ENCODE measurements at regions not wholly inside any gene's neighbourhood (a gene's known extent, or its start where the extent isn't known, plus 50 kb on each side); places are given as distances from the start of the nearest gene placed in this dataset.

GRCh38 chrX:39307488-39307887, 506.2 kb downstream of the MID1IP1 start:
- no peak for DNase-seq
- Histone ChIP-seq H3K4me1 (no peaks in the 10 kb centered on the region), H3K36me3 (no peaks in the 10 kb centered on the region), H3K9me3 (no peaks in the 10 kb centered on the region), H3K27me3 (no peaks in the 10 kb centered on the region), H3K27ac (no peak overlapping the region), H3K4me3 (no peak overlapping the region)
- intact Hi-C loops (cut with DNase I), result no loop called here
- TF ChIP-seq EP300 (IDR thresholded peaks at IDR 0.05) (no peak), POLR2A (IDR thresholded peaks at IDR 0.05) (no peak), CTCF (IDR thresholded peaks at IDR 0.05) (no peak), POLR2AphosphoS5 (IDR thresholded peaks at IDR 0.05) (no peak)
- 98 to 100% methylated on average over 2 of the region's 2 CpGs for WGBS, 2 donors

- Histone ChIP-seq H3K9me3 (no peaks in the 10 kb centered on the region), H3K27me3 (no peaks in the 10 kb centered on the region), H3K4me3 (no peak overlapping the region), H3K4me1 (no peaks in the 10 kb centered on the region), H3K27ac (no peak overlapping the region), H3K36me3 (no peaks in the 10 kb centered on the region)
- intact Hi-C loops (cut with DNase I), result no loop called here
- no peak for DNase-seq
- TF ChIP-seq CTCF (IDR thresholded peaks at IDR 0.05) (no peak), EP300 (IDR thresholded peaks at IDR 0.05) (no peak), POLR2A (IDR thresholded peaks at IDR 0.05) (no peak), POLR2AphosphoS5 (IDR thresholded peaks at IDR 0.05) (no peak)
- 21 to 68% methylated on average over 1 of the region's 1 CpG for WGBS, 2 donors
Measured at GRCh38 chrX:39308126-39308525, 506.9 kb downstream of the MID1IP1 start.

- intact Hi-C loops (cut with DNase I), result no loop called here
- H3K4me1 ChIP-seq, result no peaks in the 10 kb centered on the region
- no peaks in the 10 kb centered on the region for H3K27me3 ChIP-seq
- no peak for DNase-seq
- no peak for TF ChIP-seq CTCF (IDR thresholded peaks at IDR 0.05)
- TF ChIP-seq POLR2AphosphoS5 (IDR thresholded peaks at IDR 0.05), result no peak
- no peak for TF ChIP-seq POLR2A (IDR thresholded peaks at IDR 0.05)
- no peak for TF ChIP-seq EP300 (IDR thresholded peaks at IDR 0.05)
- WGBS, 2 donors, result 42 to 49% methylated on average over 6 of the region's 6 CpGs
- H3K27ac ChIP-seq, result no peak overlapping the region
- no peaks in the 10 kb centered on the region for H3K9me3 ChIP-seq
- H3K36me3 ChIP-seq, result no peaks in the 10 kb centered on the region
- no peak overlapping the region for H3K4me3 ChIP-seq
Measured at GRCh38 chrX:39309018-39309635, 507.9 kb downstream of the MID1IP1 start.

GRCh38 chrX:39309721-39310152, 508.5 kb downstream of the MID1IP1 start:
- Histone ChIP-seq H3K27ac (no peak overlapping the region), H3K4me3 (no peak overlapping the region), H3K36me3 (no peaks in the 10 kb centered on the region), H3K4me1 (no peaks in the 10 kb centered on the region), H3K9me3 (no peaks in the 10 kb centered on the region), H3K27me3 (no peaks in the 10 kb centered on the region)
- TF ChIP-seq CTCF (IDR thresholded peaks at IDR 0.05) (no peak), EP300 (IDR thresholded peaks at IDR 0.05) (no peak), POLR2AphosphoS5 (IDR thresholded peaks at IDR 0.05) (no peak), POLR2A (IDR thresholded peaks at IDR 0.05) (no peak)
- intact Hi-C loops (cut with DNase I), result no loop called here
- DNase-seq, result no peak
- 9 to 21% methylated on average over 7 of the region's 7 CpGs for WGBS, 2 donors

GRCh38 chrX:39310891-39311290, 509.6 kb downstream of the MID1IP1 start:
- H3K27ac ChIP-seq, result no peak overlapping the region
- H3K27me3 ChIP-seq, result no peaks in the 10 kb centered on the region
- no peak for TF ChIP-seq POLR2AphosphoS5 (IDR thresholded peaks at IDR 0.05)
- TF ChIP-seq EP300 (IDR thresholded peaks at IDR 0.05), result no peak
- no peak for TF ChIP-seq POLR2A (IDR thresholded peaks at IDR 0.05)
- TF ChIP-seq CTCF (IDR thresholded peaks at IDR 0.05), result no peak
- H3K4me3 ChIP-seq, result no peak overlapping the region
- H3K9me3 ChIP-seq, result no peaks in the 10 kb centered on the region
- WGBS, 2 donors, result 83 to 90% methylated on average over 4 of the region's 4 CpGs
- H3K4me1 ChIP-seq, result no peaks in the 10 kb centered on the region
- H3K36me3 ChIP-seq, result no peaks in the 10 kb centered on the region
- intact Hi-C loops (cut with DNase I), result no loop called here
- no peak for DNase-seq
